ENCODE measurements at regions not wholly inside any gene's neighbourhood (a gene's known extent, or its start where the extent isn't known, plus 50 kb on each side); places are given as distances from the start of the nearest gene placed in this dataset.

DNA sequence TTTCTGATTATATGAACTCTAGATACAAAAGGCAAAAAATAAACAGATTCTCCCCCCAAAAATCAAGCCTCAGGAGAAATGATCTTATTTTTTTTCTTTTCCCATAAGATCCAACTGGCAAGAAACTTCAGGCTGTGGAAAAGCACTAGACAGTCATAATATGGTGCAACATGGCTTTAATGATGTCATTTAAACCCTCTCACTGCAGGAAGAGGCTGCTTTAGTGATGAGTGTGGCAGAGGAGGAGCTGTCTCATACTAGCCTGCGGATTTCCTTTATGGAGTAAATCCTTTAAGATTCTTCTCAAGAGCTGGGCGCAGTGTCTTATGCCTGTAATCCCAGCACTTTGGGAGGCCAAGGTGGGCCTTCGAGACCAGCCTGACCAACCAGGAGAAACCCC, 83.3 kb upstream of the CD28 start:
- TF ChIP-seq FOXA1 (IDR thresholded peaks at IDR 0.05) (no peak), ARNT (IDR thresholded peaks at IDR 0.05) (no peak), BHLHE40 (IDR thresholded peaks at IDR 0.05; ENCODE audit: borderline replicate concordance) (no peak), FOXM1 (IDR thresholded peaks at IDR 0.05; ENCODE audit: borderline replicate concordance) (no peak), ELF4 (IDR thresholded peaks at IDR 0.05) (no peak)
